ENCODE measurements at regions not wholly inside any gene's neighbourhood (a gene's known extent, or its start where the extent isn't known, plus 50 kb on each side); places are given as distances from the start of the nearest gene placed in this dataset.
"Not testable (repeated sequence)": the region's sequence is repeated elsewhere in the genome, so short reads cannot be mapped to it uniquely, and the experiment has no call there.

- DNase-seq: no peak
Observed at GRCh38 chr18:63071701-63072141, 247.8 kb downstream of the BCL2 start.

- DNase-seq: no peak
Observed at GRCh38 chr18:63070767-63071502, 248.6 kb downstream of the BCL2 start.

- DNase-seq: no peak
Observed at GRCh38 chr18:63069496-63069895, 250.1 kb downstream of the BCL2 start.

- no peak for DNase-seq
Observed at GRCh38 chr18:63067939-63068338, 251.6 kb downstream of the BCL2 start.

GRCh38 chr18:63065172-63065571, 254.4 kb downstream of the BCL2 start:
- no peak for DNase-seq

- peak; percentile 49 for DNase-seq
Observed at GRCh38 chr18:63063171-63063570, 256.4 kb downstream of the BCL2 start.

- DNase-seq: peak; percentile 27
Observed at GRCh38 chr18:63062246-63062645, 257.3 kb downstream of the BCL2 start.

- no peak for DNase-seq
Observed at GRCh38 chr18:63061303-63061702, 258.3 kb downstream of the BCL2 start.

GRCh38 chr18:63058521-63058920, 261.0 kb downstream of the BCL2 start:
- no peak for DNase-seq

GRCh38 chr18:63057707-63058106, 261.9 kb downstream of the BCL2 start:
- no peak for DNase-seq

GRCh38 chr18:63054901-63055584, 264.5 kb downstream of the BCL2 start:
- no peak for DNase-seq

GRCh38 chr18:63051928-63052327, 267.6 kb downstream of the BCL2 start:
- DNase-seq: no peak

GRCh38 chr18:63050667-63051395, 268.7 kb downstream of the BCL2 start:
- DNase-seq: not testable (repeated sequence)

- DNase-seq: no peak
Observed at GRCh38 chr18:63046375-63046774, 273.2 kb downstream of the BCL2 start.

- DNase-seq: peak; percentile 31
Observed at GRCh38 chr18:63043516-63043915, 276.1 kb downstream of the BCL2 start.

GRCh38 chr18:63042351-63042750, 277.2 kb downstream of the BCL2 start:
- DNase-seq: no peak

- no peak for DNase-seq
Observed at GRCh38 chr18:63040788-63041410, 278.7 kb downstream of the BCL2 start.

GRCh38 chr18:63037491-63037890, 282.1 kb downstream of the BCL2 start:
- no peak for DNase-seq

GRCh38 chr18:63031375-63031774, 288.2 kb downstream of the BCL2 start:
- DNase-seq: no peak
